Upper lobe of right lung (tissue), 1 donor: ENCODE measurements at regions not wholly inside any gene's neighbourhood (a gene's known extent, or its start where the extent isn't known, plus 50 kb on each side); places are given as distances from the start of the nearest gene placed in this dataset.

Source experiments
- ATAC-seq: fragments of 200-7000 bp; cut with Tn5 transposase; one replicate; pipeline ENCODE4 v1.9.1; 2020; ENCODE audit warnings: mild to moderate bottlenecking, moderate library complexity
- DNase-seq: peaks from one replicate; pipeline ENCODE4 v3.0.0-alpha.2; 2020
- H3K27ac ChIP-seq: fragments of 200-600 bp; one replicate; pipeline ENCODE4 v1.8.0; 2022
- H3K27me3 ChIP-seq: fragments of 200-600 bp; one replicate; pipeline ENCODE4 v1.8.0; 2022; ENCODE audit warnings: mild to moderate bottlenecking
- H3K36me3 ChIP-seq: fragments of 200-600 bp; one replicate; pipeline ENCODE4 v1.8.0; 2022
- H3K4me1 ChIP-seq: fragments of 200-600 bp; one replicate; pipeline ENCODE4 v1.8.0; 2022
- H3K4me3 ChIP-seq: fragments of 200-600 bp; one replicate; pipeline ENCODE4 v1.8.0; 2022; ENCODE audit warnings: mild to moderate bottlenecking
- H3K9me3 ChIP-seq: fragments of 200-600 bp; one replicate; pipeline ENCODE4 v1.8.0; 2022
- intact Hi-C: fragments of 100-400 bp; cut with DNase I; formaldehyde crosslinking; loops from one replicate; pipeline ENCODE4 v1.11.0; 2022
- TF ChIP-seq, protein P1 (sequence below): fragments of 200-600 bp; IDR thresholded peaks from one replicate; pipeline ENCODE4 v1.8.0; 2022; ENCODE audit warnings: antibody characterized with exemption
- donor health status: DM: no; HTN: yes; CAD: no; lungs with severe emphysema.

DNA sequence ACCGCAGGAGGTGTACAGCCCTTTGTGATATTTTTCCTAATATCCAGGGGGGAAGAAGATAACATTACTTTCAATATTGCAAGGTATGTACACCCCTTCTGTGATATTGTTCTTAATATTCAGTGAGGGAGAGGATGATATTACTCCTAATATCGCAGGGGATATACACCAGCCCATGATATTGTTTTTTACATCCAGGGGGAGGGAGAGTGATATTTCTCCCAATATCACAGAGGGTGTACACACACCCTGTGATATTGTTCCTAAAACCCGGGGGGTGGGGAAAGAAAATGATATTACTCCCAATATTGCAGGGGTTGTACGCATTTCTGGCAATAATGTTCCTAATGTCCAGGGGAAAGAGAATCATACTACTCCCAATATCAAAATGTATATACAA lies 58.0 kb upstream of the SLC25A48 start:
- H3K27ac ChIP-seq: no peak overlapping the region
- no peaks in the 10 kb centered on the region for H3K4me1 ChIP-seq
- no peak for ATAC-seq
- H3K4me3 ChIP-seq: no peak overlapping the region
- TF ChIP-seq, protein P1, sequence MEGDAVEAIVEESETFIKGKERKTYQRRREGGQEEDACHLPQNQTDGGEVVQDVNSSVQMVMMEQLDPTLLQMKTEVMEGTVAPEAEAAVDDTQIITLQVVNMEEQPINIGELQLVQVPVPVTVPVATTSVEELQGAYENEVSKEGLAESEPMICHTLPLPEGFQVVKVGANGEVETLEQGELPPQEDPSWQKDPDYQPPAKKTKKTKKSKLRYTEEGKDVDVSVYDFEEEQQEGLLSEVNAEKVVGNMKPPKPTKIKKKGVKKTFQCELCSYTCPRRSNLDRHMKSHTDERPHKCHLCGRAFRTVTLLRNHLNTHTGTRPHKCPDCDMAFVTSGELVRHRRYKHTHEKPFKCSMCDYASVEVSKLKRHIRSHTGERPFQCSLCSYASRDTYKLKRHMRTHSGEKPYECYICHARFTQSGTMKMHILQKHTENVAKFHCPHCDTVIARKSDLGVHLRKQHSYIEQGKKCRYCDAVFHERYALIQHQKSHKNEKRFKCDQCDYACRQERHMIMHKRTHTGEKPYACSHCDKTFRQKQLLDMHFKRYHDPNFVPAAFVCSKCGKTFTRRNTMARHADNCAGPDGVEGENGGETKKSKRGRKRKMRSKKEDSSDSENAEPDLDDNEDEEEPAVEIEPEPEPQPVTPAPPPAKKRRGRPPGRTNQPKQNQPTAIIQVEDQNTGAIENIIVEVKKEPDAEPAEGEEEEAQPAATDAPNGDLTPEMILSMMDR: no peak
- no peaks in the 10 kb centered on the region for H3K36me3 ChIP-seq
- no peak for DNase-seq
- no peaks in the 10 kb centered on the region for H3K9me3 ChIP-seq
- peaks cover 42% of the 10 kb centered on the region for H3K27me3 ChIP-seq
- intact Hi-C loops: no loop called here

DNA sequence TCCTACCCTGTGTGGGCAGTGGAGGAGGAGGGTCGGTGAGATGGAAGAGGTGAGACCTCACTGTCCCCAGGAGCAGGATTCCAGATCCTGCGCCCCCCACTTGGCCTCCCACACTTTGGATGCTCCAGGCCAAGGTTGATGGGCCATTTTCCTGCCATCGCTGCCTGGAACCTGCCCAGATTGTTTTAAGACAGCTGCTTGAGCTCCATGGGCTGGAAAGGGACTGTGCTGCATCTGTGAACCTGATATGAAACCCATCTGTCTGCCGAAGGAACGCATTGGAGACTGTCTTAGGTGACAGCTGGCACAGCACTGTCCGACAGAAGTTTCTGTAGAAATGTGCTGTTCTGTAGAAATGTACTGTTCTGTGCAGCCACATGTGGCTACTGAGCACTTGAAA lies 72.7 kb upstream of the SLC25A48 start:
- no peak overlapping the region for H3K4me3 ChIP-seq
- H3K4me1 ChIP-seq: no peaks in the 10 kb centered on the region
- TF ChIP-seq, protein P1: no peak
- H3K9me3 ChIP-seq: no peaks in the 10 kb centered on the region
- ATAC-seq (no peak), DNase-seq (no peak)
- H3K36me3 ChIP-seq: no peaks in the 10 kb centered on the region
- peaks cover 6% of the 10 kb centered on the region for H3K27me3 ChIP-seq
- H3K27ac ChIP-seq: no peak overlapping the region
- intact Hi-C loops: no loop called here

GRCh38 chr5:135759149-135759784 lies 75.2 kb upstream of the SLC25A48 start:
- Histone ChIP-seq H3K27ac (no peak overlapping the region), H3K4me3 (no peak overlapping the region), H3K4me1 (no peaks in the 10 kb centered on the region), H3K27me3 (no peaks in the 10 kb centered on the region), H3K36me3 (no peaks in the 10 kb centered on the region), H3K9me3 (no peaks in the 10 kb centered on the region)
- DNase-seq (no peak), ATAC-seq (no peak)
- TF ChIP-seq, protein P1: no peak
- intact Hi-C loops: no loop called here

GRCh38 chr5:135753990-135754389 lies 80.5 kb upstream of the SLC25A48 start:
- intact Hi-C loops: no loop called here
- ATAC-seq (no peak), DNase-seq (no peak)
- Histone ChIP-seq H3K27me3 (no peaks in the 10 kb centered on the region), H3K9me3 (no peaks in the 10 kb centered on the region), H3K36me3 (no peaks in the 10 kb centered on the region), H3K4me3 (no peak overlapping the region), H3K27ac (no peak overlapping the region), H3K4me1 (no peaks in the 10 kb centered on the region)
- TF ChIP-seq, protein P1: no peak

DNA sequence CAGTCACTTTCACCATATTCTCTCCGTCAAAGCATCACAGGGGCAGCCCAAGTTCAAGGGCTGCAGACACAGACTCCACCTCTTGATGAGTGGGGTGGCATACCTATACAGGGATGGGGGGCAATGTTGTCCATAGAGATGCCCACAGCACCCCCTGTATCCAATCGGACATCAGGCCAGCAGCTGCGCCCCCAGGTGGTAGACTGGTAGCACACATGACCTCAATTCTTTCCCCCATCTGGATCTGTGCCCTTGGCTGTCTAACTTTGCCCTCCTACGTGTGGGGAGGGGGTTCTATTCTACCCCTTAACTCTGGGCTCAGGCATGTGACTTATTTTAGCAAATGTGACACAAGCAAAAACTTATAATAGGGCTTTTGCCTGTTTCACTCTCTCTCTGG lies 84.0 kb upstream of the SLC25A48 start:
- no peaks in the 10 kb centered on the region for H3K36me3 ChIP-seq
- intact Hi-C loops: no loop called here
- H3K4me1 ChIP-seq: no peaks in the 10 kb centered on the region
- ATAC-seq: no peak
- H3K27me3 ChIP-seq: no peaks in the 10 kb centered on the region
- no peaks in the 10 kb centered on the region for H3K9me3 ChIP-seq
- no peak overlapping the region for H3K4me3 ChIP-seq
- no peak for DNase-seq
- H3K27ac ChIP-seq: no peak overlapping the region
- TF ChIP-seq, protein P1: no peak

DNA sequence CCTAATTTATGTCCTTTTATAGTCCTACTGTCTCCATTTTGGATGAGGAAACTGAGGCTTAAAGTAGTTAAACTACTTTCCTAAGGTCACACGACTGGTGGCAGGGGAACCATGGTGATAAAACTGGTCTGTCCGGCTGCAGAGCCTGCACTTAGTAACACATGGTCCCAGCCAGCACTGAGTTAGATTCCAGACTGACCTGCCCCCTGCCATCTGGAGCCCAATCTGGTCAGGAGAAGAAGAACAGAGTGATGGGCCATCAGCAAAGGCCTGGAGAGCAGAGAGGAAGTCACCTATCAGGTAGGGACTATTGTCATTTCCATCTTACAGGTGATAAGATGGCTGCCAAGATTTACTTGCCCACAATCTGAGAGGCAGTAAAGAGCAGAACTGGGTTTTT lies 86.6 kb upstream of the SLC25A48 start:
- Histone ChIP-seq H3K9me3 (no peaks in the 10 kb centered on the region), H3K4me1 (no peaks in the 10 kb centered on the region), H3K27ac (no peak overlapping the region), H3K27me3 (no peaks in the 10 kb centered on the region), H3K4me3 (no peak overlapping the region), H3K36me3 (no peaks in the 10 kb centered on the region)
- TF ChIP-seq, protein P1: no peak
- no peak for DNase-seq
- ATAC-seq: no peak
- intact Hi-C loops: no loop called here
